Testis (tissue), 2 donors: ENCODE measurements at regions not wholly inside any gene's neighbourhood (a gene's known extent, or its start where the extent isn't known, plus 50 kb on each side); places are given as distances from the start of the nearest gene placed in this dataset.

ENCODE experiments used
- CTCF ChIP-seq, 3 experiments: fragments of 450-650 bp in 2 of 3; fragments of 200-600 bp in 1 of 3; sonication (generic) in 1 of 3; IDR thresholded peaks; one replicate each; pipeline ENCODE4 v1.5.1; 2016 to 2019; ENCODE audit warnings: antibody characterized with exemption in 3 of 3, mild to moderate bottlenecking in 2 of 3, moderate library complexity in 1 of 3
- POLR2A ChIP-seq: fragments of 450-650 bp; IDR thresholded peaks from one replicate; pipeline ENCODE4 v1.6.1; 2017; ENCODE audit warnings: antibody characterized with exemption, mild to moderate bottlenecking, moderate library complexity

- no peak for TF ChIP-seq CTCF (IDR thresholded peaks at IDR 0.05)
- no peak for TF ChIP-seq POLR2A
Measured at GRCh38 chr18:67010919-67011318, 407.0 kb upstream of the CDH19 start.
